Activated effector memory CD4-positive, alpha-beta T cell treated with anti-CD3 and anti-CD28 coated beads, Interleukin-2, amount 50 U/mL, for 16 hours (primary cell): ENCODE measurements at regions not wholly inside any gene's neighbourhood (a gene's known extent, or its start where the extent isn't known, plus 50 kb on each side); places are given as distances from the start of the nearest gene placed in this dataset.
"Not testable (repeated sequence)": the region's sequence is repeated elsewhere in the genome, so short reads cannot be mapped to it uniquely, and the experiment has no call there.

Experiments used
- DNase-seq: peaks from one replicate; pipeline ENCODE4 v3.0.0-alpha.2; 2020

GRCh38 chr4:118410138-118410537 lies 57.3 kb upstream of the PRSS12 start:
- no peak for DNase-seq

GRCh38 chr4:118417325-118417724 lies 64.5 kb upstream of the PRSS12 start:
- DNase-seq = no peak

- DNase-seq = not testable (repeated sequence)
Measured at GRCh38 chr4:118417800-118418199, 65.0 kb upstream of the PRSS12 start.

DNA sequence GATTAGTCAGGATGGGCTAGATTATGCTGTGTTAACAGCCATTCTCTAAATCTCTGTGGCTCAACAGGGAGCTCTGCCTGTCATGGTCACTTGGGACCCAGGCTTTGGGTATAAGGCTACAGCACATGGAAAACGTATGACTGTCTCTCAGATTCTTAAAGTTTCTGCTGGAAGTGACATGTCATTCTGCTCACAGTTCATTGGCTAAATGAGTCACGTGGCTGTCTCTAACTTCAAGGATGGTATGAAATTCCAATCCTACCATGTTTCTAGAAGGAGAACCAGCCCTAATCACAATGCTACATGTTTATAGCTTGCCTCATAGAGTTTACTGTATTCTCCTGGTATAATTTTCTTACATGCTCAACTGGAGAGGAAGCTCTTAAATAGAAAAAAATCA lies 65.6 kb upstream of the PRSS12 start:
- not testable (repeated sequence) for DNase-seq

- DNase-seq = not testable (repeated sequence)
Measured at GRCh38 chr4:118419626-118420025, 66.8 kb upstream of the PRSS12 start.

DNA sequence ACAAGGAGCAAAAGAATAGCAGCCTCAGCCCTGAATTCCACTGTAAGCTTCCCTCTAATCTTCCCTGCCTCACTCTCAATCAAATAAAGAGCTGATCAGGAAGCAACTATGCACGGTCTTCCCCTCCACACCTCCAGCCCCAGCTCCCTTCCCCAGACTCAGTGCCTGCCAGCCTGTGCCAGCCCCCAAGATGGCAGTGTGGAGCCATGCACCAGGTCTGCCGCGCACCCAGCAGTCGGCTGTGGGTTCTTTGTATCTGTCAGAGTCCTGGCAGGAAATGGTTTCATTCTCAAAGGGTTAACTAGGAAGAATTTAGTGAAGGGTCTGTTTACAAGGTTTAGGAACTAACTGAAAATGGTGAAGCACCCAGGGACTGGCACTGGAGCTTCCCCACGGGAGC lies 71.3 kb upstream of the PRSS12 start:
- peak; percentile 68 for DNase-seq

DNA sequence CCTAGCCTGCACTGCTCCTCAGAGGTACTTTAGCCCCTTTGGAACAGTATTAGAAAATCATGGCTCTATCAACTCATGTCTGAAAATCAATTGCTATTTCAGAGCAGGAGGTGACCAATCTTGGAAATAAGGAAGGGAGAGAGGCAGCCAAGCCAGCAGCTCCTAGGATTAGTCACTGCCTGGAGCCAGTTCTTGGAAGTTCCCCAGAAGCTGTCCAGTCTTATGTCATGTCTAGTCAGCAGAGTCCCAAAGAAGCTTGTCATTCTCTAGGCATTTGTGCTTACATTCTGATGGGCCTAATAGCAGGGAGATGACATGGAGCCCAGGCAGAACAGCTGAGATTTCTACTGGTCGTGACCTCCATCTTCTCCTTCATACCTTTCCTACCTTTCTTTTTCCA lies 76.1 kb upstream of the PRSS12 start:
- not testable (repeated sequence) for DNase-seq

GRCh38 chr4:118432359-118432758 lies 79.6 kb upstream of the PRSS12 start:
- not testable (repeated sequence) for DNase-seq

DNA sequence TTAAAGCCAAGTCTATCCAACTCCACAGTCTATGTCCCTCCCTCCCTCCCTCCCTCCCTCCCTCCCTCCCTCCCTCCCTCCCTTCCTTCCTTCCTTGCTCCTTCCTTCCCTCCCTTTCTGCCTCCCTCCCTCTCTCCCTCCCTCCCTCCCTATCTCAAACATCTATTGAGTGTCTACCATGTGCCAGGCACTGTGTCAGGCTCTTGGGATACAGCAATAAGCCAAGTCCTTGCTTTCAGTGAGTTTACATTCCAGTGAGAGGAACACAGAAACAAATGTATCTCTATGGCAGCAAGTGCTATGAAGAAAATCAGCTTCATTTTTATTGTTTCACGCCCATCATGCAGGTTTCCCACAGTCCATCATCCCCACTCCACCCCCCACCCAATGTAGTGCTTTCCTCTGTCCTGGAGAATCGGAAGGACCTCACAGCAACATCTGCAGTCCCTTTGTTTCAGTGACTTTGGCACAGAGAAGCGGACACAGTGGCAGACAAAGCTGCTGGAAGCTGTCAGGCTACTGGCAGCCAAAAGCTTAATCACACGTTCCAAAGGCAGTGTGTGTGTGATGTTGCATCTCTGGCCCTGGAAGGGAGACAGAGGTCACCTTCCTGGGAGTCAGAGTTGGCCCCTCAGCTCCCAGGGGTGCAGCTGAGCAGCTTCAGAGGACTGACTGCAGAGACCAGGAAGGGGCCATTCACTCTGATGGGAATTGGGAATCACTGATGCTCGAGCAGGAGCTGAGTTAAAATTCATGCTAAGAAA lies 81.0 kb upstream of the PRSS12 start:
- DNase-seq = not testable (repeated sequence)

DNA sequence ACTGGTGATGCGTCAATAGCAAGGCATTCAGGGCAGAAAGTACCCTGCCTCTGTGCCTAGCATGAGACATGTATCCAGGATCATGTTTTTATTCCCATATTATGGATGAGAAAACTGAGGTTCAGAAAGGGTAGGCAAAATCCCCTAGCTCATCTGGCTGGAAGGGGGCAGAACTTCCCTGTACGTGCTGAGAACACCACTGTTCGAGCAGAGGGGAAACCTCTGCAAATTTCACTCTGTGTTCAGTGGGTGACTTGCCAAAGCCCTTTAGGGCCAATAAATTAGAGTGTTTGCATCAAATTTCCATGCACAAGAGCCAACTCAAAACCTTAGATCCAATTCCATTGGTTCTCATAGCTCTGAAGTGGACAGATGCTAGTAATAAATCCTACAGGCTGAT lies 82.6 kb upstream of the PRSS12 start:
- not testable (repeated sequence) for DNase-seq

- DNase-seq = not testable (repeated sequence)
Measured at GRCh38 chr4:118442115-118442837, 89.5 kb upstream of the PRSS12 start.

DNA sequence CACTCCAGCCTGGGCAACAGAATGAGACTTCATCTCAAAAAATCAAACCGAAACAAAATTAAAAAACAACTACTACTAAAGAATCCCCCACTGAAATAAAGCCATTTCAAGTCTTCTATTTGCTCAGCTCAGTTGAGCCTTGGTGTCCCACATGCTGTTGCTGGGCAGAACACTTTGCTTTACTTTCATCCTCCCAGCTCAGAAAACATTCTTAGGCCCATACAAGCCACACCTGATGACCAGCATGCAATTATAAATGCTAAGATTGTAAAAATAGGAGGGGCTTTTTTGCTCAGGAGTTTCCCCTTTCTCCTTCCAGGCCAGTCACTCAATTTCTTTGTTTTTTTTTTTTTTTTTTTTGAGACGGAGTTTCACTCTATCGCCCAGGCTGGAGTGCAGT lies 94.6 kb upstream of the PRSS12 start:
- DNase-seq = not testable (repeated sequence)

DNA sequence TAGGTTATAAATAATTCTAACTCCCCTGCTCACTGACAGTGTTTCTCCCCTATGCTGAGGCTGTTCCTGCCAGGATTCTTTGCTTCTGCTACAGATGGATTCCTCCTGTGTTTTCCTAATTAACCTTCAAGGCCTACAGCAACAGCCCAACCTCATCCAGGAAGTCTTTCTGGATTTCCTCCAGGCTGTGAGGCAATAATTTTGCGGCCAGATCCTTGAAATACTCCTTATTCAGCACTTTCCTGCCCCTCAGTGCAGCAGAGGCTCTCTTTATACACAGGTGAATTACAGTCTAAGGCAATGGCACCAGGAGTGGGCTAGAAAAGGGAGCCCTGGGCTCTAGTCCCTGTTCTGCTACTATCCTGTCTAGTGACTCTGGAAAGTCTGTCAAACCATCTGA lies 102.1 kb upstream of the PRSS12 start:
- not testable (repeated sequence) for DNase-seq

- not testable (repeated sequence) for DNase-seq
Measured at GRCh38 chr4:118461435-118461834, 108.6 kb upstream of the PRSS12 start.

- not testable (repeated sequence) for DNase-seq
Measured at GRCh38 chr4:118465831-118466230, 113.0 kb upstream of the PRSS12 start.

DNA sequence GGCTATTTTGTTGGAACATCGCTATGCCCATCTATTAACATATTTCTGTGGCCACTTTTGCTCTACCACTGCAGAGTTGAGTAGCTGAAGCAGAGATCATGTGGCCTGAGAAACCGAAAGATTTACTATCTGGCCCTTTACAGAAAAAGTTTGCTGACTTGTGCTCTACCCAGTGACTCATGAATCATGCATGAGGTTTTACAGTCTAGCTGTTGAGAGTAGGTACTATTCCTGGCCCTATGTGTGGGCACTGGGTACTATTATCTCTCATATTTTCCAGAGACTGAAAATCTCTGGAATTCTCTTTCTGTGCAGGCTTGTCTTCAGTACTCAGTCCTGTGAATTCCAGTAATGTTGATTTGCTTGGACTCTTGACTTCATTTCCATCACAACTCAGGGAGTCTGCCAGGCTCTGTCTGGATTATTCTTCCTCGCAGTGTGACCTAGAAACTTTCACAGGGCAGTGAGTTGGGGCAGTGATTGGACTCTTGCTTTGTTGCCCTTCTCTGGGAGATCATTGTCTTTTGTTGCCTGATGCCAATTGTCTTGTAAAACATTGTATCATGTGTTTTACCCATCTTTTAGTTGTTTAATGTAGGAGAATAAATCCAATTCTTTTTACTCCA lies 121.3 kb upstream of the PRSS12 start:
- DNase-seq = not testable (repeated sequence)

DNA sequence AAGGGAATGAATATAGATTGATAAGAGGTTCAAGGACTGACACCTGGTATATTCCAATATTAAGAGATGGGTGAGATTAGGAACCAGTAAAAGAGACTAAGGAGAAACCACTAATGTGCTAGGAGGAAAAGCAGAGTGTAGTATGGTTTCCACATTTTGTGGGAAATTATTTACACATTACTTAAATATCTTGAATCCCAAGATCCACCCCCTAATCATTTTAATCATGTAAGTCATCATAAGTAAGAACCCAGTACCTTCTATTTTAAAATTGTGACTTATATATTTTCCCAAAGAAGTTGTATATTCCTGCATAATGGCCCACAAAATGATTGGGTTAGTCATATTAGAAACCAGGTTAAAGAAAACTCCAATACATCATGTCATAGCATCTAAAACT lies 122.0 kb upstream of the PRSS12 start:
- DNase-seq = not testable (repeated sequence)

DNA sequence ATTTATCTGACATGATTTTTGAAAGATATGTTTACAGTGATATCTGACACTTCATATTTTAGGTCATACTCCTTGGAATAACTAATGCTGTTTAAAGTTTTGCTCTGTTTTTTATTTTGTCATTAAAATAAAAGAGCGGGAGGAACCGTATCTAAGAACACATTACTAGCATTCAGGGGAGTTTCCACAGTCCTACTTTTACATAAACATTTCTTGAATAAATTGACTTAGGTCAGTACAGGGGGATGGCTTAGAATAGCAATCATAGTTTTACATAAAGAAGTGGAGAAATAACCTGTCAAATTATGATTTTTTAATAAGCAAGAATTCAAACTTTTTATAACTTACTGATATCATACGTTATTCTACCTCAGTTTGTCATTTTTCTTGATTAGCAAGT lies 123.1 kb upstream of the PRSS12 start:
- not testable (repeated sequence) for DNase-seq

DNA sequence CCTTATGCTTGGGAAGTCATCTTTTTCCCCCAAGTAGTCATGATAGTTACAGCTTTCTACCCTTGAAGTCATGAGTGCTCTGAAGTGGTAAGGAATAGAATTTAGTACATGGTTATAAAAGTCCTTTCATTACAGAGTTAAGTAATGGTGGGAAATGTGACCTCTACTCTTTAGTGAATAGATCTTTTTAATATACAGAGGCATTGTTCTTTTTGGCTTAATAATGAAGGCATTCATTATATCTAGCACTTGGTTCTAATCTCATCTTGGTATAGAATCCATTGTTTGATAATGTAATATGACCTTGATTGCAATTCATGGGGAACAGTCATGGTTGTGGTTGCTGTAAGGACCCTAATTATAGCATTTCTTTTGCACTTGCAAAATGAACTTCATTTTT lies 125.0 kb upstream of the PRSS12 start:
- not testable (repeated sequence) for DNase-seq

GRCh38 chr4:118485801-118486314 lies 133.1 kb upstream of the PRSS12 start:
- DNase-seq = not testable (repeated sequence)

- not testable (repeated sequence) for DNase-seq
Measured at GRCh38 chr4:118492963-118493362, 140.2 kb upstream of the PRSS12 start.

GRCh38 chr4:118494437-118494836 lies 141.6 kb upstream of the PRSS12 start:
- not testable (repeated sequence) for DNase-seq

- not testable (repeated sequence) for DNase-seq
Measured at GRCh38 chr4:118502967-118503366, 150.2 kb upstream of the PRSS12 start.
